B cell (primary cell): ENCODE measurements at regions not wholly inside any gene's neighbourhood (a gene's known extent, or its start where the extent isn't known, plus 50 kb on each side); places are given as distances from the start of the nearest gene placed in this dataset.

Source experiments
- EZH2 ChIP-seq: IDR thresholded peaks from 2 replicates; pipeline ENCODE4 v1.6.1; 2012; ENCODE audit warnings: borderline replicate concordance, low read depth, mild to moderate bottlenecking, moderate library complexity, low read length; ENCODE audit not compliant: insufficient read depth, poor library complexity, severe bottlenecking
- TF ChIP-seq, protein P1 (sequence below): fragments of 200-600 bp; IDR thresholded peaks from one replicate; pipeline ENCODE4 v1.8.0; 2022; ENCODE audit warnings: antibody characterized with exemption, mild to moderate bottlenecking

DNA sequence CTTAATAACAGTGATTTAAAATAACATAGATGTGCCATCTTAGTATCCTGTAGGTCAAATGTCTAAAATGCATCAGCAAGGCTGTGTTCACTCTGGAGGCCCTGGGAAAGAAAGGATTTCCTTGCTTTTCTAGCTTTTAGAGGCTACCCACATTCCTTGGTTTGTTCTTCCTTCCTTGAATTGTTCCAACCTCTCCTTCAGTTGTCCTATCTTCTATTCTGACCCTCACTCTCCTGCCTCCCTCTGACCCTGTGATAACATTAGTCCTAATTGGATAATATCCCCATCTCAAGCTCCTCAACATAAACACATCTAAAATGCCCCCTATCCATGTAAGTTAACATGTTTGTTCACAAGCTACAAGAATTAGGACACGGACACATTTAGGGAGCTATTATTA lies 733.5 kb downstream of the SOCS6 start:
- TF ChIP-seq, protein P1, sequence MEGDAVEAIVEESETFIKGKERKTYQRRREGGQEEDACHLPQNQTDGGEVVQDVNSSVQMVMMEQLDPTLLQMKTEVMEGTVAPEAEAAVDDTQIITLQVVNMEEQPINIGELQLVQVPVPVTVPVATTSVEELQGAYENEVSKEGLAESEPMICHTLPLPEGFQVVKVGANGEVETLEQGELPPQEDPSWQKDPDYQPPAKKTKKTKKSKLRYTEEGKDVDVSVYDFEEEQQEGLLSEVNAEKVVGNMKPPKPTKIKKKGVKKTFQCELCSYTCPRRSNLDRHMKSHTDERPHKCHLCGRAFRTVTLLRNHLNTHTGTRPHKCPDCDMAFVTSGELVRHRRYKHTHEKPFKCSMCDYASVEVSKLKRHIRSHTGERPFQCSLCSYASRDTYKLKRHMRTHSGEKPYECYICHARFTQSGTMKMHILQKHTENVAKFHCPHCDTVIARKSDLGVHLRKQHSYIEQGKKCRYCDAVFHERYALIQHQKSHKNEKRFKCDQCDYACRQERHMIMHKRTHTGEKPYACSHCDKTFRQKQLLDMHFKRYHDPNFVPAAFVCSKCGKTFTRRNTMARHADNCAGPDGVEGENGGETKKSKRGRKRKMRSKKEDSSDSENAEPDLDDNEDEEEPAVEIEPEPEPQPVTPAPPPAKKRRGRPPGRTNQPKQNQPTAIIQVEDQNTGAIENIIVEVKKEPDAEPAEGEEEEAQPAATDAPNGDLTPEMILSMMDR = no peak
- no peak for TF ChIP-seq EZH2
